Stomach (tissue), 4 donors: ENCODE measurements at regions not wholly inside any gene's neighbourhood (a gene's known extent, or its start where the extent isn't known, plus 50 kb on each side); places are given as distances from the start of the nearest gene placed in this dataset.

Experiments
- CTCF ChIP-seq, 7 experiments: fragments of 450-650 bp in 4 of 7; fragments of 200-600 bp in 3 of 7; sonication (generic) in 3 of 7; IDR thresholded peaks; one replicate each; pipeline ENCODE4 v1.5.1; 2016 to 2019; ENCODE audit warnings: antibody characterized with exemption in 7 of 7, control low read depth in 2 of 7, mild to moderate bottlenecking in 1 of 7
- POLR2A ChIP-seq, 4 donors: fragments of 450-650 bp; IDR thresholded peaks; one replicate each; pipeline ENCODE4 v1.6.1; 2016; ENCODE audit warnings: antibody characterized with exemption in 4 of 4, control low read depth in 2 of 4, mild to moderate bottlenecking in 1 of 4, moderate library complexity in 1 of 4
- POLR2AphosphoS5 ChIP-seq, 3 donors: sonication (generic); formaldehyde crosslinking; IDR thresholded peaks; one replicate each; pipeline ENCODE4 v1.6.1; 2016; ENCODE audit warnings: antibody characterized with exemption in 3 of 3

GRCh38 chr20:24261351-24261750 lies 208.1 kb upstream of the SYNDIG1 start:
- TF ChIP-seq CTCF (IDR thresholded peaks at IDR 0.05) (no peak), POLR2A (IDR thresholded peaks at IDR 0.05) (no peak), POLR2AphosphoS5 (IDR thresholded peaks at IDR 0.05) (no peak)
